T-cell (primary cell): ENCODE measurements at regions not wholly inside any gene's neighbourhood (a gene's known extent, or its start where the extent isn't known, plus 50 kb on each side); places are given as distances from the start of the nearest gene placed in this dataset.

Source experiments
- ATAC-seq, 4 experiments: fragments of 200-7000 bp in 3 of 4; fragments of 150-1000 bp in 1 of 4; cut with Tn5 transposase; replicated peaks in 1 of 4; 1 replicate in 3 of 4; 2 replicates in 1 of 4; pipeline ENCODE4 v1.10.0; 2021; ENCODE audit warnings: moderate library complexity in 3 of 4, mild to moderate bottlenecking in 2 of 4, moderate number of reproducible peaks in 1 of 4
- CTCF ChIA-PET, 2 donors: fragments of 300-600 bp; sonication (Branson Sonifier 250); formaldehyde crosslinking; loops; one replicate each; lab custom pipeline; 2022; ENCODE audit warnings: antibody characterized with exemption in 2 of 2; lab: Charles Lee
- POLR2A ChIA-PET, 2 donors: fragments of 300-600 bp; sonication (Branson Sonifier 250); formaldehyde crosslinking; loops; one replicate each; lab custom pipeline; 2022; ENCODE audit warnings: antibody characterized with exemption in 2 of 2; lab: Charles Lee
- DNase-seq, 35 experiments: peaks; one replicate each; pipeline versions ENCODE4 v3.0.0 to v3.0.0-alpha.2; 2013 to 2023
- H3K27ac ChIP-seq: one replicate; pipeline ENCODE4 v1.5.1; 2013; ENCODE audit warnings: low read length
- H3K27me3 ChIP-seq, 2 experiments: replicated peaks in 1 of 2; 1 replicate in 1 of 2; 2 replicates in 1 of 2; pipeline versions ENCODE4 v1.6.1 to v1.7.0; 2013; ENCODE audit warnings: low read length in 1 of 2, mixed read lengths in 1 of 2; ENCODE audit not compliant: control insufficient read depth in 2 of 2, insufficient read depth in 2 of 2; ENCODE audit errors: extremely low read depth in 1 of 2
- H3K36me3 ChIP-seq, 2 donors: 1 replicate in 1 of 2; 2 replicates in 1 of 2; pipeline versions ENCODE4 v1.6.1 to v1.7.0; 2013; ENCODE audit warnings: low read length in 1 of 2; ENCODE audit not compliant: control insufficient read depth in 2 of 2, insufficient read depth in 1 of 2; ENCODE audit errors: extremely low read depth in 1 of 2
- H3K4me1 ChIP-seq, 2 experiments: 1 replicate in 1 of 2; 2 replicates in 1 of 2; pipeline versions ENCODE4 v1.6.1 to v1.7.0; 2013; ENCODE audit warnings: low read length in 2 of 2, mixed read lengths in 1 of 2; ENCODE audit not compliant: insufficient read depth in 2 of 2, control insufficient read depth in 1 of 2; ENCODE audit errors: extremely low read depth in 1 of 2
- H3K4me3 ChIP-seq, 2 donors: 1 replicate in 1 of 2; 2 replicates in 1 of 2; pipeline versions ENCODE4 v1.5.1 to v1.7.0; 2013; ENCODE audit warnings: mild to moderate bottlenecking in 2 of 2, low read length in 1 of 2, moderate library complexity in 1 of 2; ENCODE audit not compliant: control insufficient read depth in 1 of 2; ENCODE audit errors: extremely low read depth in 1 of 2
- H3K9me3 ChIP-seq: 2 replicates; pipeline ENCODE4 v1.7.0; 2013
- H3K27ac Mint-ChIP-seq, 2 donors: one replicate each; pipeline ENCODE4 v1.8.0; 2020 to 2021; ENCODE audit warnings: mild to moderate bottlenecking in 2 of 2, mixed read lengths in 2 of 2
- H3K27me3 Mint-ChIP-seq, 2 donors: one replicate each; pipeline ENCODE4 v1.8.0; 2021 to 2022; ENCODE audit warnings: mixed read lengths in 2 of 2
- H3K36me3 Mint-ChIP-seq: one replicate; pipeline ENCODE4 v1.8.0; 2021; ENCODE audit warnings: mixed read lengths
- H3K4me1 Mint-ChIP-seq, 3 donors: one replicate each; pipeline ENCODE4 v1.8.0; 2020 to 2022; ENCODE audit warnings: mixed read lengths in 3 of 3, mild to moderate bottlenecking in 1 of 3
- H3K4me3 Mint-ChIP-seq, 3 donors: one replicate each; pipeline ENCODE4 v1.8.0; 2020 to 2022; ENCODE audit warnings: mild to moderate bottlenecking in 3 of 3, mixed read lengths in 3 of 3, moderate library complexity in 3 of 3
- H3K9me3 Mint-ChIP-seq, 3 donors: one replicate each; pipeline ENCODE4 v1.8.0; 2020 to 2022; ENCODE audit warnings: mixed read lengths in 3 of 3
- WGBS: methylation state at CpG from one replicate; pipeline ENCODE4 v1.1.5; 2013; ENCODE audit warnings: missing lambda C conversion rate; ENCODE audit not compliant: insufficient coverage; 5-methylcytosine and 5-hydroxymethylcytosine counted together

- ATAC-seq (no peak), DNase-seq (no peak)
- no peak overlapping the region for H3K4me3 Mint-ChIP-seq
- peaks cover 0 to 3% (median 0%) of the 10 kb centered on the region in 3 donors for H3K9me3 Mint-ChIP-seq
- H3K4me1 ChIP-seq = no peaks in the 10 kb centered on the region
- WGBS = 50% methylated on average over 1 of the region's 2 CpGs
- POLR2A ChIA-PET = no interaction called here
- H3K4me3 ChIP-seq = no peak overlapping the region
- no peaks in the 10 kb centered on the region for H3K4me1 Mint-ChIP-seq
- no peak overlapping the region for H3K27ac Mint-ChIP-seq
- H3K9me3 ChIP-seq = no peaks in the 10 kb centered on the region
- no peaks in the 10 kb centered on the region for H3K27me3 ChIP-seq
- H3K27ac ChIP-seq = no peak overlapping the region
- H3K36me3 ChIP-seq = no peaks in the 10 kb centered on the region
- CTCF ChIA-PET = no interaction called here
- no peaks in the 10 kb centered on the region for H3K27me3 Mint-ChIP-seq
- H3K36me3 Mint-ChIP-seq = no peaks in the 10 kb centered on the region
Measured at GRCh38 chr3:147921051-147921450, 511.9 kb downstream of the ZIC1 start.

GRCh38 chr3:147924755-147925154, 515.6 kb downstream of the ZIC1 start:
- H3K4me1 ChIP-seq = no peaks in the 10 kb centered on the region
- Mint-ChIP-seq H3K4me1 (no peaks in the 10 kb centered on the region), H3K27me3 (no peaks in the 10 kb centered on the region), H3K9me3 (no peaks in the 10 kb centered on the region), H3K36me3 (no peaks in the 10 kb centered on the region), H3K27ac (no peak overlapping the region), H3K4me3 (no peak overlapping the region)
- H3K9me3 ChIP-seq = no peaks in the 10 kb centered on the region
- ChIA-PET CTCF (interaction anchor here (0.6 to 1.0 kb wide), 2 partner anchors 12 to 15 kb away, joined by 4 to 7 read pairs; no protein-coding TSS in a partner anchor), POLR2A (interaction anchor here in 1 of 2 donors (0.6 kb wide), 1 partner anchor 16 kb away, joined by 3 read pairs; no protein-coding TSS in a partner anchor)
- DNase-seq = no peak
- WGBS = 14% methylated on average over 1 of the region's 1 CpG
- no peaks in the 10 kb centered on the region for H3K36me3 ChIP-seq
- no peak overlapping the region for H3K4me3 ChIP-seq
- no peaks in the 10 kb centered on the region for H3K27me3 ChIP-seq
- H3K27ac ChIP-seq = no peak overlapping the region
- no peak for ATAC-seq

GRCh38 chr3:147925272-147925671, 516.1 kb downstream of the ZIC1 start:
- no peaks in the 10 kb centered on the region for H3K36me3 ChIP-seq
- no peak overlapping the region for H3K4me3 Mint-ChIP-seq
- no peak overlapping the region for H3K4me3 ChIP-seq
- no peaks in the 10 kb centered on the region for H3K27me3 Mint-ChIP-seq
- no peak for DNase-seq
- no peaks in the 10 kb centered on the region for H3K4me1 ChIP-seq
- H3K27ac ChIP-seq = no peak overlapping the region
- no peak for ATAC-seq
- POLR2A ChIA-PET = no interaction called here
- no peaks in the 10 kb centered on the region for H3K36me3 Mint-ChIP-seq
- peaks cover 0 to 2% (median 0%) of the 10 kb centered on the region in 3 donors for H3K9me3 Mint-ChIP-seq
- no peak overlapping the region for H3K27ac Mint-ChIP-seq
- H3K9me3 ChIP-seq = no peaks in the 10 kb centered on the region
- H3K4me1 Mint-ChIP-seq = no peaks in the 10 kb centered on the region
- CTCF ChIA-PET = interaction anchor here in 1 of 2 donors (1.0 kb wide), 1 partner anchor 11 kb away, joined by 7 read pairs; no protein-coding TSS in a partner anchor
- no peaks in the 10 kb centered on the region for H3K27me3 ChIP-seq

GRCh38 chr3:147930232-147930807, 521.2 kb downstream of the ZIC1 start:
- whole genome bisulfite sequencing = 50% methylated on average over 2 of the region's 4 CpGs
- no peaks in the 10 kb centered on the region for H3K36me3 Mint-ChIP-seq

GRCh38 chr3:147934451-147935180, 525.5 kb downstream of the ZIC1 start:
- Histone ChIP-seq H3K4me1 (no peaks in the 10 kb centered on the region), H3K36me3 (no peaks in the 10 kb centered on the region), H3K4me3 (no peak overlapping the region), H3K27ac (no peak overlapping the region), H3K27me3 (no peaks in the 10 kb centered on the region), H3K9me3 (no peaks in the 10 kb centered on the region)
- peaks cover 3 to 6% (median 4%) of the 10 kb centered on the region in 3 donors for H3K9me3 Mint-ChIP-seq
- H3K27me3 Mint-ChIP-seq = no peaks in the 10 kb centered on the region
- H3K36me3 Mint-ChIP-seq = no peaks in the 10 kb centered on the region
- ChIA-PET CTCF (no interaction called here), POLR2A (no interaction called here)
- no peak for DNase-seq
- no peak overlapping the region for H3K27ac Mint-ChIP-seq
- no CpG with 5 or more reads among the region's 4 CpGs for WGBS
- H3K4me1 Mint-ChIP-seq = no peaks in the 10 kb centered on the region
- H3K4me3 Mint-ChIP-seq = no peak overlapping the region
- ATAC-seq = no peak

More at GRCh38 chr3:147930232-147930807, 521.2 kb downstream of the ZIC1 start:
- Histone ChIP-seq H3K4me3 (no peak overlapping the region), H3K4me1 (no peaks in the 10 kb centered on the region), H3K27ac (no peak overlapping the region), H3K9me3 (no peaks in the 10 kb centered on the region), H3K27me3 (no peaks in the 10 kb centered on the region), H3K36me3 (no peaks in the 10 kb centered on the region)
- ChIA-PET CTCF (no interaction called here), POLR2A (no interaction called here)
- H3K4me1 Mint-ChIP-seq = no peaks in the 10 kb centered on the region
- peaks cover 0 to 4% (median 0%) of the 10 kb centered on the region in 3 donors for H3K9me3 Mint-ChIP-seq
- H3K27me3 Mint-ChIP-seq = no peaks in the 10 kb centered on the region
- H3K4me3 Mint-ChIP-seq = no peak overlapping the region
- ATAC-seq = no peak
- DNase-seq = no peak
- H3K27ac Mint-ChIP-seq = no peak overlapping the region

GRCh38 chr3:147937341-147937740, 528.2 kb downstream of the ZIC1 start:
- H3K36me3 ChIP-seq = no peaks in the 10 kb centered on the region
- no peak overlapping the region for H3K27ac Mint-ChIP-seq
- H3K9me3 ChIP-seq = no peaks in the 10 kb centered on the region
- no peaks in the 10 kb centered on the region for H3K36me3 Mint-ChIP-seq
- ChIA-PET CTCF (interaction anchor here in 1 of 2 donors (1.2 kb wide), 1 partner anchor 12 kb away, joined by 7 read pairs; no protein-coding TSS in a partner anchor), POLR2A (no interaction called here)
- H3K9me3 Mint-ChIP-seq = peaks cover 0 to 9% (median 3%) of the 10 kb centered on the region in 3 donors
- no peak overlapping the region for H3K4me3 Mint-ChIP-seq
- H3K27me3 Mint-ChIP-seq = no peaks in the 10 kb centered on the region
- no peak overlapping the region for H3K27ac ChIP-seq
- H3K4me3 ChIP-seq = no peak overlapping the region
- no peaks in the 10 kb centered on the region for H3K4me1 ChIP-seq
- DNase-seq = no peak
- no peaks in the 10 kb centered on the region for H3K4me1 Mint-ChIP-seq
- no peaks in the 10 kb centered on the region for H3K27me3 ChIP-seq
- no peak for ATAC-seq
